IPS-15b (cell line): ENCODE measurements at regions not wholly inside any gene's neighbourhood (a gene's known extent, or its start where the extent isn't known, plus 50 kb on each side); places are given as distances from the start of the nearest gene placed in this dataset.

ENCODE experiments used
- H3K27me3 ChIP-seq: one replicate; pipeline ENCODE4 v1.6.1; 2013; ENCODE audit warnings: low read length; ENCODE audit not compliant: control insufficient read depth, insufficient read depth
- H3K36me3 ChIP-seq: one replicate; pipeline ENCODE4 v1.6.1; 2013; ENCODE audit warnings: low read length; ENCODE audit not compliant: control insufficient read depth, insufficient read depth
- H3K4me1 ChIP-seq: one replicate; pipeline ENCODE4 v1.6.1; 2013; ENCODE audit warnings: mild to moderate bottlenecking, low read length; ENCODE audit not compliant: control insufficient read depth, insufficient read depth
- H3K4me3 ChIP-seq: one replicate; pipeline ENCODE4 v1.5.1; 2013; ENCODE audit warnings: low read depth, low read length
- H3K9ac ChIP-seq: one replicate; pipeline ENCODE4 v1.6.1; 2013; ENCODE audit warnings: low read depth, mild to moderate bottlenecking, low read length
- H3K9me3 ChIP-seq: one replicate; pipeline ENCODE4 v1.6.1; 2013; ENCODE audit warnings: mild to moderate bottlenecking, low read length; ENCODE audit not compliant: control insufficient read depth, insufficient read depth

- Histone ChIP-seq H3K4me1 (no peaks in the 10 kb centered on the region), H3K4me3 (no peak overlapping the region), H3K9ac (no peak overlapping the region), H3K27me3 (no peaks in the 10 kb centered on the region), H3K36me3 (no peaks in the 10 kb centered on the region), H3K9me3 (no peaks in the 10 kb centered on the region)
Measured at GRCh38 chr11:134555510-134555909, 143.5 kb upstream of the B3GAT1 start.

GRCh38 chr11:134554861-134555260 is 142.8 kb upstream of the B3GAT1 start:
- no peaks in the 10 kb centered on the region for H3K9me3 ChIP-seq
- H3K9ac ChIP-seq: no peak overlapping the region
- H3K36me3 ChIP-seq: no peaks in the 10 kb centered on the region
- H3K4me3 ChIP-seq: no peak overlapping the region
- no peaks in the 10 kb centered on the region for H3K4me1 ChIP-seq
- no peaks in the 10 kb centered on the region for H3K27me3 ChIP-seq

- H3K9me3 ChIP-seq: no peaks in the 10 kb centered on the region
- H3K4me3 ChIP-seq: no peak overlapping the region
- no peaks in the 10 kb centered on the region for H3K27me3 ChIP-seq
- no peaks in the 10 kb centered on the region for H3K36me3 ChIP-seq
- no peak overlapping the region for H3K9ac ChIP-seq
- H3K4me1 ChIP-seq: no peaks in the 10 kb centered on the region
Measured at GRCh38 chr11:134554106-134554505, 142.1 kb upstream of the B3GAT1 start.

GRCh38 chr11:134552749-134553148 is 140.7 kb upstream of the B3GAT1 start:
- H3K9me3 ChIP-seq: no peaks in the 10 kb centered on the region
- H3K36me3 ChIP-seq: no peaks in the 10 kb centered on the region
- no peaks in the 10 kb centered on the region for H3K27me3 ChIP-seq
- H3K4me1 ChIP-seq: no peaks in the 10 kb centered on the region
- no peak overlapping the region for H3K4me3 ChIP-seq
- H3K9ac ChIP-seq: no peak overlapping the region

- H3K4me3 ChIP-seq: no peak overlapping the region
- H3K9me3 ChIP-seq: no peaks in the 10 kb centered on the region
- no peaks in the 10 kb centered on the region for H3K36me3 ChIP-seq
- no peaks in the 10 kb centered on the region for H3K4me1 ChIP-seq
- no peak overlapping the region for H3K9ac ChIP-seq
- H3K27me3 ChIP-seq: no peaks in the 10 kb centered on the region
Measured at GRCh38 chr11:134545521-134545920, 133.5 kb upstream of the B3GAT1 start.

GRCh38 chr11:134544095-134544815 is 132.2 kb upstream of the B3GAT1 start:
- Histone ChIP-seq H3K4me1 (no peaks in the 10 kb centered on the region), H3K27me3 (no peaks in the 10 kb centered on the region), H3K36me3 (no peaks in the 10 kb centered on the region), H3K9ac (no peak overlapping the region), H3K9me3 (no peaks in the 10 kb centered on the region), H3K4me3 (no peak overlapping the region)

- Histone ChIP-seq H3K4me1 (no peaks in the 10 kb centered on the region), H3K9me3 (no peaks in the 10 kb centered on the region), H3K36me3 (no peaks in the 10 kb centered on the region), H3K4me3 (no peak overlapping the region), H3K27me3 (no peaks in the 10 kb centered on the region), H3K9ac (no peak overlapping the region)
Measured at GRCh38 chr11:134543645-134544044, 131.6 kb upstream of the B3GAT1 start.

- H3K4me1 ChIP-seq: no peaks in the 10 kb centered on the region
- no peaks in the 10 kb centered on the region for H3K9me3 ChIP-seq
- no peaks in the 10 kb centered on the region for H3K27me3 ChIP-seq
- no peaks in the 10 kb centered on the region for H3K36me3 ChIP-seq
- H3K9ac ChIP-seq: no peak overlapping the region
- no peak overlapping the region for H3K4me3 ChIP-seq
Measured at GRCh38 chr11:134543241-134543640, 131.2 kb upstream of the B3GAT1 start.

GRCh38 chr11:134542401-134543165 is 130.5 kb upstream of the B3GAT1 start:
- no peaks in the 10 kb centered on the region for H3K27me3 ChIP-seq
- H3K4me3 ChIP-seq: no peak overlapping the region
- no peak overlapping the region for H3K9ac ChIP-seq
- no peaks in the 10 kb centered on the region for H3K4me1 ChIP-seq
- H3K36me3 ChIP-seq: no peaks in the 10 kb centered on the region
- no peaks in the 10 kb centered on the region for H3K9me3 ChIP-seq

GRCh38 chr11:134541951-134542350 is 129.9 kb upstream of the B3GAT1 start:
- no peaks in the 10 kb centered on the region for H3K36me3 ChIP-seq
- no peak overlapping the region for H3K9ac ChIP-seq
- H3K4me1 ChIP-seq: no peaks in the 10 kb centered on the region
- no peak overlapping the region for H3K4me3 ChIP-seq
- no peaks in the 10 kb centered on the region for H3K27me3 ChIP-seq
- no peaks in the 10 kb centered on the region for H3K9me3 ChIP-seq

- Histone ChIP-seq H3K27me3 (no peaks in the 10 kb centered on the region), H3K9me3 (no peaks in the 10 kb centered on the region), H3K36me3 (no peaks in the 10 kb centered on the region)
Measured at GRCh38 chr11:134541355-134541754, 129.3 kb upstream of the B3GAT1 start.

GRCh38 chr11:134539285-134539684 is 127.2 kb upstream of the B3GAT1 start:
- Histone ChIP-seq H3K36me3 (no peaks in the 10 kb centered on the region), H3K27me3 (no peaks in the 10 kb centered on the region), H3K9ac (no peak overlapping the region), H3K4me3 (no peak overlapping the region), H3K4me1 (no peaks in the 10 kb centered on the region), H3K9me3 (no peaks in the 10 kb centered on the region)

More at GRCh38 chr11:134541355-134541754, 129.3 kb upstream of the B3GAT1 start:
- Histone ChIP-seq H3K4me1 (no peaks in the 10 kb centered on the region), H3K4me3 (no peak overlapping the region), H3K9ac (no peak overlapping the region)
